Mesenchymal stem cell (in vitro differentiated cells and primary cell): ENCODE measurements at regions not wholly inside any gene's neighbourhood (a gene's known extent, or its start where the extent isn't known, plus 50 kb on each side); places are given as distances from the start of the nearest gene placed in this dataset.

ENCODE experiments used
- DNase-seq: peaks from one replicate; pipeline ENCODE4 v3.0.0-alpha.2; 2013
- H2AFZ ChIP-seq: one replicate; pipeline ENCODE4 v1.6.1; 2013; ENCODE audit warnings: low read depth, mild to moderate bottlenecking, control low read depth, inconsistent platforms, low read length, moderate library complexity
- H2AK5ac ChIP-seq: 2 replicates; pipeline ENCODE4 v1.6.1; 2013; ENCODE audit warnings: low read length, moderate library complexity, mild to moderate bottlenecking, inconsistent platforms; ENCODE audit not compliant: severe bottlenecking
- H2BK120ac ChIP-seq: one replicate; pipeline ENCODE4 v1.6.1; 2013; ENCODE audit warnings: low read depth, mild to moderate bottlenecking, inconsistent platforms, low read length, moderate library complexity
- H2BK12ac ChIP-seq, 2 experiments: one replicate each; pipeline ENCODE4 v1.6.1; 2013; ENCODE audit warnings: inconsistent platforms in 2 of 2, low read length in 2 of 2, mild to moderate bottlenecking in 2 of 2, moderate library complexity in 2 of 2, control low read depth in 1 of 2
- H2BK15ac ChIP-seq: one replicate; pipeline ENCODE4 v1.6.1; 2013; ENCODE audit warnings: mild to moderate bottlenecking, low read depth, inconsistent platforms; ENCODE audit not compliant: poor library complexity, severe bottlenecking
- H2BK5ac ChIP-seq: 2 replicates; pipeline ENCODE4 v1.6.1; 2013; ENCODE audit warnings: low read depth, mild to moderate bottlenecking, low read length, control low read depth, inconsistent platforms; ENCODE audit not compliant: poor library complexity, severe bottlenecking
- H3K14ac ChIP-seq, 2 experiments: one replicate each; pipeline ENCODE4 v1.6.1; 2013; ENCODE audit warnings: inconsistent platforms in 2 of 2, low read length in 2 of 2, control low read depth in 1 of 2, mild to moderate bottlenecking in 1 of 2, moderate library complexity in 1 of 2
- H3K18ac ChIP-seq, 2 experiments: one replicate each; pipeline ENCODE4 v1.6.1; 2013; ENCODE audit warnings: inconsistent platforms in 2 of 2, low read length in 2 of 2, control low read depth in 1 of 2, low read depth in 1 of 2, mild to moderate bottlenecking in 1 of 2
- H3K23ac ChIP-seq, 2 experiments: one replicate each; pipeline ENCODE4 v1.6.1; 2013; ENCODE audit warnings: inconsistent platforms in 2 of 2, low read length in 2 of 2, mild to moderate bottlenecking in 2 of 2, moderate library complexity in 2 of 2, control low read depth in 1 of 2
- H3K27ac ChIP-seq: 2 replicates; pipeline ENCODE4 v1.5.1; 2013; ENCODE audit warnings: mild to moderate bottlenecking, moderate library complexity, low read length, control low read depth, inconsistent platforms; ENCODE audit not compliant: poor library complexity, severe bottlenecking
- H3K27me3 ChIP-seq, 2 experiments: 2 replicates each; pipeline versions ENCODE4 v1.6.1 to v1.7.0; 2013; ENCODE audit warnings: low read length in 2 of 2, mild to moderate bottlenecking in 2 of 2, moderate library complexity in 2 of 2, control low read depth in 1 of 2, inconsistent platforms in 1 of 2; ENCODE audit not compliant: control insufficient read depth in 1 of 2, insufficient read depth in 1 of 2
- H3K36me3 ChIP-seq, 2 experiments: 2 replicates each; pipeline versions ENCODE4 v1.6.1 to v1.7.0; 2013; ENCODE audit warnings: low read length in 2 of 2, control low read depth in 1 of 2, inconsistent platforms in 1 of 2, low read depth in 1 of 2, mild to moderate bottlenecking in 1 of 2; ENCODE audit not compliant: insufficient read depth in 2 of 2, control insufficient read depth in 1 of 2
- H3K4ac ChIP-seq, 2 experiments: one replicate each; pipeline ENCODE4 v1.6.1; 2013; ENCODE audit warnings: inconsistent platforms in 2 of 2, low read length in 2 of 2, mild to moderate bottlenecking in 2 of 2, moderate library complexity in 2 of 2, control low read depth in 1 of 2, low read depth in 1 of 2
- H3K4me1 ChIP-seq: 2 replicates; pipeline ENCODE4 v1.6.1; 2013; ENCODE audit warnings: low read depth, low read length, control low read depth; ENCODE audit not compliant: control insufficient read depth, insufficient read depth
- H3K4me2 ChIP-seq: 2 replicates; pipeline ENCODE4 v1.6.1; 2013; ENCODE audit warnings: low read length, mild to moderate bottlenecking, inconsistent platforms; ENCODE audit not compliant: poor library complexity, severe bottlenecking
- H3K4me3 ChIP-seq, 2 experiments: 2 replicates each; pipeline versions ENCODE4 v1.5.1 to v1.7.0; 2013; ENCODE audit warnings: low read length in 2 of 2, mild to moderate bottlenecking in 2 of 2, control low read depth in 1 of 2, low read depth in 1 of 2; ENCODE audit not compliant: insufficient read depth in 1 of 2
- H3K79me1 ChIP-seq: replicated peaks from 2 replicates; pipeline ENCODE4 v1.6.1; 2013; ENCODE audit warnings: mild to moderate bottlenecking, control low read depth, low read length, inconsistent platforms; ENCODE audit not compliant: poor library complexity, severe bottlenecking
- H3K9ac ChIP-seq: 2 replicates; pipeline ENCODE4 v1.7.0; 2013; ENCODE audit warnings: mild to moderate bottlenecking, low read length, moderate library complexity
- H3K9me3 ChIP-seq: 2 replicates; pipeline ENCODE4 v1.7.0; 2013; ENCODE audit warnings: mild to moderate bottlenecking, low read length; ENCODE audit not compliant: control insufficient read depth
- H4K8ac ChIP-seq: one replicate; pipeline ENCODE4 v1.6.1; 2013; ENCODE audit warnings: inconsistent platforms, mild to moderate bottlenecking, low read length, moderate library complexity
- H4K91ac ChIP-seq: one replicate; pipeline ENCODE4 v1.6.1; 2013; ENCODE audit warnings: mild to moderate bottlenecking, low read length, inconsistent platforms
- WGBS: methylation state at CpG from one replicate; pipeline ENCODE4 v1.1.7; 2013; ENCODE audit warnings: mixed read lengths; 5-methylcytosine and 5-hydroxymethylcytosine counted together

GRCh38 chr4:123517176-123517575 lies 120.6 kb downstream of the SPRY1 start:
- Histone ChIP-seq H2BK5ac (no peak overlapping the region), H3K27me3 (no peaks in the 10 kb centered on the region), H4K8ac (no peak overlapping the region), H3K36me3 (no peaks in the 10 kb centered on the region), H2BK15ac (no peak overlapping the region), H4K91ac (no peak overlapping the region), H3K79me1 (no peaks in the 10 kb centered on the region), H3K4me3 (no peak overlapping the region), H3K9ac (no peak overlapping the region), H3K18ac (peak overlapping the region in 1 of 2 experiments; percentile 33), H3K23ac (no peak overlapping the region), H3K9me3 (no peaks in the 10 kb centered on the region), H2AFZ (no peak overlapping the region), H2BK120ac (no peak overlapping the region), H3K4me1 (peaks cover 2% of the 10 kb centered on the region), H2BK12ac (no peak overlapping the region), H3K14ac (no peak overlapping the region), H3K4ac (no peak overlapping the region), H3K4me2 (no peak overlapping the region), H2AK5ac (peak overlapping the region; percentile 39), H3K27ac (no peak overlapping the region)
- WGBS, result 75% methylated on average over 1 of the region's 3 CpGs
- DNase-seq, result no peak

GRCh38 chr4:123517971-123518370 lies 121.4 kb downstream of the SPRY1 start:
- no peaks in the 10 kb centered on the region for H3K9me3 ChIP-seq
- no peak for DNase-seq
- H3K27ac ChIP-seq, result no peak overlapping the region
- H3K4ac ChIP-seq, result no peak overlapping the region
- no peak overlapping the region for H3K4me3 ChIP-seq
- H3K27me3 ChIP-seq, result no peaks in the 10 kb centered on the region
- no peak overlapping the region for H3K14ac ChIP-seq
- no peak overlapping the region for H3K9ac ChIP-seq
- no peak overlapping the region for H3K23ac ChIP-seq
- H4K8ac ChIP-seq, result no peak overlapping the region
- no CpG with 5 or more reads among the region's 3 CpGs for WGBS
- H3K36me3 ChIP-seq, result no peaks in the 10 kb centered on the region
- no peak overlapping the region for H2BK15ac ChIP-seq
- H2AK5ac ChIP-seq, result no peak overlapping the region
- H3K79me1 ChIP-seq, result no peaks in the 10 kb centered on the region
- no peak overlapping the region for H2BK5ac ChIP-seq
- peaks cover 2% of the 10 kb centered on the region for H3K4me1 ChIP-seq
- no peak overlapping the region for H4K91ac ChIP-seq
- H3K4me2 ChIP-seq, result no peak overlapping the region
- H2AFZ ChIP-seq, result no peak overlapping the region
- H3K18ac ChIP-seq, result no peak overlapping the region
- H2BK120ac ChIP-seq, result no peak overlapping the region
- no peak overlapping the region for H2BK12ac ChIP-seq

GRCh38 chr4:123520325-123520724 lies 123.7 kb downstream of the SPRY1 start:
- Histone ChIP-seq H4K91ac (no peak overlapping the region), H2BK12ac (no peak overlapping the region), H3K36me3 (no peaks in the 10 kb centered on the region), H3K27ac (no peak overlapping the region), H3K9me3 (no peaks in the 10 kb centered on the region), H3K4me1 (peaks cover 2% of the 10 kb centered on the region), H3K14ac (no peak overlapping the region), H4K8ac (no peak overlapping the region), H3K27me3 (no peaks in the 10 kb centered on the region), H2BK120ac (no peak overlapping the region), H3K23ac (no peak overlapping the region), H2AFZ (no peak overlapping the region), H2AK5ac (no peak overlapping the region), H2BK15ac (no peak overlapping the region), H3K4me3 (no peak overlapping the region), H3K4ac (no peak overlapping the region), H2BK5ac (no peak overlapping the region), H3K18ac (no peak overlapping the region), H3K79me1 (no peaks in the 10 kb centered on the region), H3K4me2 (no peak overlapping the region), H3K9ac (no peak overlapping the region)
- 94% methylated on average over 6 of the region's 6 CpGs for WGBS
- no peak for DNase-seq

GRCh38 chr4:123522081-123522480 lies 125.5 kb downstream of the SPRY1 start:
- Histone ChIP-seq H3K79me1 (no peaks in the 10 kb centered on the region), H3K18ac (no peak overlapping the region), H3K27ac (no peak overlapping the region), H2BK12ac (peak overlapping the region in 1 of 2 experiments; percentile 29), H3K9ac (no peak overlapping the region), H3K27me3 (no peaks in the 10 kb centered on the region), H3K36me3 (no peaks in the 10 kb centered on the region), H2BK5ac (no peak overlapping the region), H3K4me1 (peaks cover 1% of the 10 kb centered on the region), H2BK120ac (no peak overlapping the region), H3K4me3 (no peak overlapping the region), H3K9me3 (no peaks in the 10 kb centered on the region), H4K91ac (no peak overlapping the region), H3K14ac (no peak overlapping the region), H2AFZ (no peak overlapping the region), H3K23ac (no peak overlapping the region), H3K4ac (no peak overlapping the region), H4K8ac (no peak overlapping the region), H2AK5ac (no peak overlapping the region), H3K4me2 (no peak overlapping the region), H2BK15ac (no peak overlapping the region)
- 100% methylated on average over 3 of the region's 3 CpGs for WGBS
- DNase-seq, result no peak
